Neuron (in vitro differentiated cells): ENCODE measurements at regions not wholly inside any gene's neighbourhood (a gene's known extent, or its start where the extent isn't known, plus 50 kb on each side); places are given as distances from the start of the nearest gene placed in this dataset.
A peak's percentile ranks its signal among the peaks of the same experiment; 100 is the strongest.

ENCODE experiments used
- H2AFZ ChIP-seq: one replicate; pipeline ENCODE4 v1.6.1; 2013; ENCODE audit warnings: low read depth, mild to moderate bottlenecking, inconsistent platforms, low read length, moderate library complexity
- H3K27me3 ChIP-seq: one replicate; pipeline ENCODE4 v1.6.1; 2013; ENCODE audit warnings: low read length; ENCODE audit not compliant: insufficient read depth
- H3K36me3 ChIP-seq: one replicate; pipeline ENCODE4 v1.6.1; 2013; ENCODE audit warnings: low read length; ENCODE audit not compliant: insufficient read depth
- H3K4me1 ChIP-seq: one replicate; pipeline ENCODE4 v1.6.1; 2013; ENCODE audit warnings: low read length; ENCODE audit not compliant: insufficient read depth
- H3K4me3 ChIP-seq: 2 replicates; pipeline ENCODE4 v1.5.1; 2013; ENCODE audit warnings: mild to moderate bottlenecking, low read length, moderate library complexity
- H3K9me3 ChIP-seq: one replicate; pipeline ENCODE4 v1.6.1; 2013; ENCODE audit warnings: low read length

DNA sequence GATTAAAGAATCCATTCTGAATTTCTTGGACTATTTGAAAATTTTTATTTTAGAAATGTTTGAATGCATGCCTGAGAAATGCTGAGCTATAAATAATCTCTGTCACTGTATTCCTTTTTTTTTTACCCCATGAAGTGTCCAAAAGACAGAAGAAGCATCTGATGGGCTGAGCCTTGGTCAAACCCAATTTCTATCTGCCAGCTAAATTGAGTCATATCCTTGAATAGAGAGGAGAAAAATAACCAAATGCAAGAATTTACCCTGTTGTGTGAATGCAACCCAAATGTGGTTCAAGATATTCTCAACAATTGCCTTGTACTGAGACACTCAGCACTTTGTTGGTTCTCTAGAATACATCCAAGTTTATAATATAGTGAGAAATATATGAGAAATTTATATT, 223.5 kb downstream of the UBE2E3 start:
- H3K4me1 ChIP-seq, result no peaks in the 10 kb centered on the region
- H3K9me3 ChIP-seq, result peaks cover 6% of the 10 kb centered on the region
- no peaks in the 10 kb centered on the region for H3K27me3 ChIP-seq
- no peaks in the 10 kb centered on the region for H3K36me3 ChIP-seq
- H3K4me3 ChIP-seq, result no peak overlapping the region
- H2AFZ ChIP-seq, result no peak overlapping the region

GRCh38 chr2:181218401-181218821, 238.0 kb downstream of the UBE2E3 start:
- Histone ChIP-seq H3K4me3 (peak overlapping the region; percentile 51), H3K36me3 (no peaks in the 10 kb centered on the region), H2AFZ (peak overlapping the region; percentile 70), H3K9me3 (no peaks in the 10 kb centered on the region), H3K27me3 (no peaks in the 10 kb centered on the region), H3K4me1 (peaks cover 11% of the 10 kb centered on the region)

- peaks cover 9% of the 10 kb centered on the region for H3K4me1 ChIP-seq
- no peaks in the 10 kb centered on the region for H3K36me3 ChIP-seq
- no peak overlapping the region for H3K4me3 ChIP-seq
Observed at GRCh38 chr2:181223234-181223633, 234.0 kb upstream of the ITGA4 start.

DNA sequence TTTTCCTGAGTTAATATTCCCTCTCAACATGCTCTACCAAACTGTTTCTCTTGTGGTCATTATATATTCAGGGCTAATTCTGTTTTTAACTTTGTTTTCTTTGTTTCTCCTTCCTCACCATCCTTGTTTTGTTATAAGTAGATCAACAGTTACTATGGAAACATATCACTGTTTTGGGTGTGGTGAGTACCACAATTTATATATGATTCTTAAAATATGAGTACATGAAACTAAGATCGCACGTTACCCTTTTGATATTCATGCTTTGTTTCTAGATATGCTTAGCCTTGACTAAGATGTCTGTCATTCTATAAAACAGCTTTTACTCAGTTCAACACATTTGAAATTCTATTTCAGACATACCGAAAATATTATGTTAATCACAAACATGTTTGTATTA, 232.3 kb upstream of the ITGA4 start:
- no peak overlapping the region for H3K4me3 ChIP-seq
- no peak overlapping the region for H2AFZ ChIP-seq
- H3K9me3 ChIP-seq, result no peaks in the 10 kb centered on the region
- H3K4me1 ChIP-seq, result no peaks in the 10 kb centered on the region
- no peaks in the 10 kb centered on the region for H3K36me3 ChIP-seq
- H3K27me3 ChIP-seq, result no peaks in the 10 kb centered on the region

More at GRCh38 chr2:181223234-181223633, 234.0 kb upstream of the ITGA4 start:
- Histone ChIP-seq H2AFZ (no peak overlapping the region), H3K9me3 (no peaks in the 10 kb centered on the region), H3K27me3 (no peaks in the 10 kb centered on the region)

GRCh38 chr2:181228661-181229060, 228.5 kb upstream of the ITGA4 start:
- Histone ChIP-seq H3K27me3 (no peaks in the 10 kb centered on the region), H3K36me3 (no peaks in the 10 kb centered on the region), H3K4me3 (no peak overlapping the region), H2AFZ (no peak overlapping the region), H3K4me1 (peaks cover 9% of the 10 kb centered on the region), H3K9me3 (no peaks in the 10 kb centered on the region)

DNA sequence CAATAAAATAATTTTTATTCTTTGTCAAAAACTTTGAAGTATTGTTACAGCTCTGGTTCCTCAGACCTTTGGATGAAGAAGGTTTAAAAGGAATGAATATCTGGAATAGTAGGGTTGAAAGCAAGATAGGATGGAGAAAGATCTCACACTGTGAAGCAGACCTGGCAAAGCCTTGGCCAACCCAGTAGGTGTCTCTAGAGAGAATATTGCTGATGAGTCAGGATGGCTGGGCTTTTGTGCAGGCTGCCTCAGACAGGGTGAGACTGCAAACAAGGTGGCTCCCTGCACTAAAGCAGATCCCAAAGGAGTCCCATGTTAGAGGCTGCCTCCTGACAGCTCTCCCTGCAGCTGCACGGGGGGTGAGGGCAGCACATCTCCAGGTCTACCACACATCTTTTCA, 226.0 kb upstream of the ITGA4 start:
- no peak overlapping the region for H3K4me3 ChIP-seq
- H3K9me3 ChIP-seq, result no peaks in the 10 kb centered on the region
- H3K4me1 ChIP-seq, result peaks cover 9% of the 10 kb centered on the region
- H2AFZ ChIP-seq, result no peak overlapping the region
- H3K27me3 ChIP-seq, result no peaks in the 10 kb centered on the region
- no peaks in the 10 kb centered on the region for H3K36me3 ChIP-seq

DNA sequence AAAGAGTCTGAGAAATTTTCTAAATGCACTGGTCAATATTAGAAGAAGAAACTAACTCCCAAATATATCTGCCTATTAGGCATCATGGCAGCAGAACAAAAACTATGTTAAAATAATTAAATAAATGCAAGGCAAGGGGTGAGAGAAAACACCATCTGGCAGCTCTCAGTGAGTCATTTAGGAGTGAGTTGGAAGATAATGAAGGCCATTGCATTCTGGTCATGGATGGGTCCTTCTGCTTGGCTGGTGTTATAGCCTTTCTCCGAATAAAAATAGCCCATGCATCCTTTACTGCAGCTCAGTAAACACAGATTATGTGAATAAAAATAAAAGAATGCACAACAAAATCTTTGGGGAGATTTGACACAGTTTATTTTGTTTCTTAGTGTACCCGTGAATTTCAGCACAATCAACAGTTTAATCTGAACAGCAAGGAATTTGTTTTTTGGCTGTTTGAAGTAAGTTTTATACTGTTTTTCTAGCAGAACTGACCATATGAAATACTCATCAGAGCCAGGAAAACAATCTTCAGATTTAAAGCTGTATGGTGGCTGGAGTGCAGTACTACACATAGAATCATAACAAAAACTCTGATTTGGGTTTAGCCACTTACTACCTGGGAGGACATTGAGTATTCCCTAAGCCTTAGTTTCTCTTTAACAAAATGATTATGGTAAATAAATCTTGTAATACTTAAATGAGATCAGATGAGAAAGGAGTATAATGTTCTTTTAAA, 225.1 kb upstream of the ITGA4 start:
- Histone ChIP-seq H3K4me1 (peaks cover 9% of the 10 kb centered on the region), H2AFZ (no peak overlapping the region), H3K9me3 (no peaks in the 10 kb centered on the region), H3K27me3 (no peaks in the 10 kb centered on the region), H3K4me3 (no peak overlapping the region), H3K36me3 (no peaks in the 10 kb centered on the region)

GRCh38 chr2:181234487-181234891, 222.7 kb upstream of the ITGA4 start:
- Histone ChIP-seq H3K4me3 (no peak overlapping the region), H3K27me3 (no peaks in the 10 kb centered on the region), H3K9me3 (no peaks in the 10 kb centered on the region), H3K4me1 (peaks cover 9% of the 10 kb centered on the region), H2AFZ (no peak overlapping the region), H3K36me3 (no peaks in the 10 kb centered on the region)

GRCh38 chr2:181235011-181235410, 222.2 kb upstream of the ITGA4 start:
- H3K4me3 ChIP-seq, result no peak overlapping the region
- H3K27me3 ChIP-seq, result no peaks in the 10 kb centered on the region
- peaks cover 9% of the 10 kb centered on the region for H3K4me1 ChIP-seq
- no peak overlapping the region for H2AFZ ChIP-seq
- H3K9me3 ChIP-seq, result no peaks in the 10 kb centered on the region
- no peaks in the 10 kb centered on the region for H3K36me3 ChIP-seq

DNA sequence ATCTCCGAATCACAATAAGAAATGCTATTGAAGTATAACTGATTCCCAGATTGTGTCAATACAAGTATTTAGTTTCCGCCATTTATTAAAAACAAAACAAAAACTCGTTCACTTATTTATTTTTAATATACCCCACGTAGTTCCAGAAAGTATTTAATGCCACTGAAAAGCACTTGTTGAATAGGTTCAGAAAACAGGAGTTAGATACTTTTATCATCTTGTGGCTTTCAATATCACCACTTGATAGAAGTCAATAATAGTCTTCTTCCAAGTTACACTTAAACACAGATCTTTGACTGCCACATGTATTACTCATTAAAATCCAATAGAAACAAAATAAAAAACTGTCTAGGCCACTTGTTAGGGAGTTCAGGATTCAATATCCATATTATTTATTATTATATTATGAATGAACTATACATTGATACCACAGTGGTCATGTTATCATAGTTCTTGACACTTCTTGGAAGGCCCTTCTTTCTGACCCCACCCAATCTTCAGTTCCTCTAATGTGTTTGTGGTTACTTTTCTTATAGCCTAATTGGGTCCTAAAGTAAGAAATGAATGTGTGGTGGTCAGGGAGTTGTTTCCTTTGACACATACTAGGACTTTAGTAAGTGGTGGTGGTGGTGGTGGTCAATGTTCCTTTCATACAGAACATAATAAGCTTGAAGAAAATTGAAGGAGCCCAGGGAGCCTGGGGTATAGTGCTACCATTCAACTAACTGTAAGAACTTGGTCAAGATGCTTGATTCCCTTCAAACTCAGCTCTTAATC, 221.3 kb upstream of the ITGA4 start:
- Histone ChIP-seq H3K4me1 (peaks cover 9% of the 10 kb centered on the region), H3K9me3 (no peaks in the 10 kb centered on the region), H3K36me3 (no peaks in the 10 kb centered on the region), H2AFZ (no peak overlapping the region), H3K4me3 (no peak overlapping the region), H3K27me3 (no peaks in the 10 kb centered on the region)

DNA sequence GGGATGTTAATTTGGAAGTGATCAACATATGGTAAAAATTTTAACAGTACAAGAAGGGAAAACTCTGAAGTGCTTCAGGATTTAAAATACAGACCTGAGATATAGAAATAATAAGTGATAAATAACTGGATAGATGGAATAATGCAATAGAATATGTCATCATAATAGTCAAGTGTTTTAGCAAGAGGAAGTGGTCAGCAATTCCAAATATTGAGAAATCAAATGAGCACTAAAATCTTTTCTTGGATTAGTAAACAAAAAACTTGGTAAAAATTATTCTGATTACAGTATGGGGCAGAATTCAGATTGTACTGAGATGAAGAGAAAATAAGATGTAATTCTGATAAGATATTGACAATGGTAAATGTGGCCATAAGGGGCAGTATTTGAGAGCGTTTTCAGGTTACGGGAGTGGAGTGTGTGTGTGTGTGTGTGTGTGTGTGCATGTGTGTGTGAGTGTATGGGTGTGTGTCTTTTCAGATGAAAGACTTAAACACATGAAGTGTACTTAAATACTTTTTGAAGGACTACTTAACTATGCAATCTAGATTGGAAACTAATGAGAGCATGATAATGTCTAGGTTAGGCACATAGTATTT, 217.9 kb upstream of the ITGA4 start:
- Histone ChIP-seq H3K36me3 (no peaks in the 10 kb centered on the region), H2AFZ (no peak overlapping the region), H3K9me3 (no peaks in the 10 kb centered on the region), H3K4me1 (peaks cover 3% of the 10 kb centered on the region), H3K27me3 (no peaks in the 10 kb centered on the region), H3K4me3 (no peak overlapping the region)

- Histone ChIP-seq H3K4me3 (no peak overlapping the region), H3K4me1 (peaks cover 3% of the 10 kb centered on the region), H2AFZ (no peak overlapping the region), H3K9me3 (no peaks in the 10 kb centered on the region), H3K36me3 (no peaks in the 10 kb centered on the region), H3K27me3 (no peaks in the 10 kb centered on the region)
Observed at GRCh38 chr2:181240844-181241243, 216.3 kb upstream of the ITGA4 start.

GRCh38 chr2:181241366-181241765, 215.8 kb upstream of the ITGA4 start:
- no peaks in the 10 kb centered on the region for H3K27me3 ChIP-seq
- H3K4me1 ChIP-seq, result peaks cover 3% of the 10 kb centered on the region
- peak overlapping the region; percentile 91 for H2AFZ ChIP-seq
- no peaks in the 10 kb centered on the region for H3K9me3 ChIP-seq
- no peaks in the 10 kb centered on the region for H3K36me3 ChIP-seq
- H3K4me3 ChIP-seq, result no peak overlapping the region
